WTC11 (cell line): ENCODE measurements at regions not wholly inside any gene's neighbourhood (a gene's known extent, or its start where the extent isn't known, plus 50 kb on each side); places are given as distances from the start of the nearest gene placed in this dataset.

Experiments used
- ELF4 ChIP-seq: sonication (generic); formaldehyde crosslinking; IDR thresholded peaks from 2 replicates; pipeline ENCODE4 v1.8.1; 2022; ENCODE audit warnings: low read depth, mild to moderate bottlenecking, moderate library complexity, missing genetic modification reagents
- NR3C1 ChIP-seq: sonication (generic); formaldehyde crosslinking; conservative IDR thresholded peaks from 2 replicates; pipeline ENCODE4 v1.8.1; 2023; ENCODE audit warnings: low read depth, mild to moderate bottlenecking, missing genetic modification reagents
- TF ChIP-seq, protein P1 (sequence below): fragments of 200-600 bp; IDR thresholded peaks from 2 replicates; pipeline ENCODE4 v1.8.0; 2022; ENCODE audit warnings: antibody characterized with exemption

DNA sequence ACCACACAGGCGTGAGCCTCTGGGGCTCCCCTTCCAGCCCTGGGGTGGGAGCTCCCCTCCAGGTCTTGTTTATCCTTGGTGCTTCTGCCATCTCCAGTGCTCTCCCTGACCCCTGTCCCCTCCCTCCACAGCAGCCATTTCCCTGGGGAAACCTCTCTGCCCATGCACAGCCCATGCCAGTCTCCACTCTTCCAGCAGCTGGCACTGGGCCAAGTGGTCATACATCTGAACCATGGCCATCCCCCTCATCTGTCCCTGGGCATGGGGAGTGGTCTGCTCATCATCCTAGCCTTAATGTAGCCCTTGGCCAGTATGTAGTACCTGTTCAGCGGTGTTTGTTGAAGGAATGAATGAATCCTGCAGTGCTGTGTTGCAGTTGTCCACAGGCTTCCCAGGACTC is 172.4 kb upstream of the ZNF32 start:
- TF ChIP-seq, protein P1, sequence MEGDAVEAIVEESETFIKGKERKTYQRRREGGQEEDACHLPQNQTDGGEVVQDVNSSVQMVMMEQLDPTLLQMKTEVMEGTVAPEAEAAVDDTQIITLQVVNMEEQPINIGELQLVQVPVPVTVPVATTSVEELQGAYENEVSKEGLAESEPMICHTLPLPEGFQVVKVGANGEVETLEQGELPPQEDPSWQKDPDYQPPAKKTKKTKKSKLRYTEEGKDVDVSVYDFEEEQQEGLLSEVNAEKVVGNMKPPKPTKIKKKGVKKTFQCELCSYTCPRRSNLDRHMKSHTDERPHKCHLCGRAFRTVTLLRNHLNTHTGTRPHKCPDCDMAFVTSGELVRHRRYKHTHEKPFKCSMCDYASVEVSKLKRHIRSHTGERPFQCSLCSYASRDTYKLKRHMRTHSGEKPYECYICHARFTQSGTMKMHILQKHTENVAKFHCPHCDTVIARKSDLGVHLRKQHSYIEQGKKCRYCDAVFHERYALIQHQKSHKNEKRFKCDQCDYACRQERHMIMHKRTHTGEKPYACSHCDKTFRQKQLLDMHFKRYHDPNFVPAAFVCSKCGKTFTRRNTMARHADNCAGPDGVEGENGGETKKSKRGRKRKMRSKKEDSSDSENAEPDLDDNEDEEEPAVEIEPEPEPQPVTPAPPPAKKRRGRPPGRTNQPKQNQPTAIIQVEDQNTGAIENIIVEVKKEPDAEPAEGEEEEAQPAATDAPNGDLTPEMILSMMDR: no peak
- TF ChIP-seq NR3C1 (CRISPR knock-in tag): no peak
- no peak for TF ChIP-seq ELF4 (CRISPR knock-in tag)
